ENCODE measurements at regions not wholly inside any gene's neighbourhood (a gene's known extent, or its start where the extent isn't known, plus 50 kb on each side); places are given as distances from the start of the nearest gene placed in this dataset.
"Not testable (repeated sequence)": the region's sequence is repeated elsewhere in the genome, so short reads cannot be mapped to it uniquely, and the experiment has no call there.

GRCh38 chr21:35504277-35504676 is 455.2 kb upstream of the RUNX1 start:
- no peak for DNase-seq

- DNase-seq = peak; percentile 35
Observed at GRCh38 chr21:35503671-35504070, 454.6 kb upstream of the RUNX1 start.

GRCh38 chr21:35502821-35503220 is 453.7 kb upstream of the RUNX1 start:
- no peak for DNase-seq

- DNase-seq = not testable (repeated sequence)
Observed at GRCh38 chr21:35497522-35497921, 448.4 kb upstream of the RUNX1 start.

- DNase-seq = no peak
Observed at GRCh38 chr21:35491920-35492678, 443.0 kb upstream of the RUNX1 start.

- DNase-seq = no peak
Observed at GRCh38 chr21:35491114-35491513, 442.0 kb upstream of the RUNX1 start.

- no peak for DNase-seq
Observed at GRCh38 chr21:35489389-35489980, 440.4 kb upstream of the RUNX1 start.

GRCh38 chr21:35488946-35489345 is 439.8 kb upstream of the RUNX1 start:
- no peak for DNase-seq

GRCh38 chr21:35485364-35485763 is 436.3 kb upstream of the RUNX1 start:
- DNase-seq = no peak

GRCh38 chr21:35484851-35485250 is 435.7 kb upstream of the RUNX1 start:
- DNase-seq = no peak

GRCh38 chr21:35484032-35484431 is 434.9 kb upstream of the RUNX1 start:
- no peak for DNase-seq

GRCh38 chr21:35482933-35483662 is 434.0 kb upstream of the RUNX1 start:
- DNase-seq = no peak

GRCh38 chr21:35482096-35482495 is 433.0 kb upstream of the RUNX1 start:
- DNase-seq = no peak

- DNase-seq = no peak
Observed at GRCh38 chr21:35481005-35481404, 431.9 kb upstream of the RUNX1 start.

- no peak for DNase-seq
Observed at GRCh38 chr21:35479529-35479928, 430.4 kb upstream of the RUNX1 start.

GRCh38 chr21:35479065-35479448 is 430.0 kb upstream of the RUNX1 start:
- no peak for DNase-seq

- DNase-seq = no peak
Observed at GRCh38 chr21:35478161-35479064, 429.3 kb upstream of the RUNX1 start.

- no peak for DNase-seq
Observed at GRCh38 chr21:35477622-35478021, 428.5 kb upstream of the RUNX1 start.

- no peak for DNase-seq
Observed at GRCh38 chr21:35476621-35477395, 427.7 kb upstream of the RUNX1 start.

- DNase-seq = no peak
Observed at GRCh38 chr21:35475762-35476161, 426.7 kb upstream of the RUNX1 start.

GRCh38 chr21:35475009-35475408 is 425.9 kb upstream of the RUNX1 start:
- DNase-seq = no peak
